Panc1 (cell line): ENCODE measurements at regions not wholly inside any gene's neighbourhood (a gene's known extent, or its start where the extent isn't known, plus 50 kb on each side); places are given as distances from the start of the nearest gene placed in this dataset.

Experiments
- POLR2AphosphoS5 ChIP-seq: IDR thresholded peaks from 2 replicates; pipeline ENCODE4 v1.6.1; 2012; ENCODE audit warnings: mild to moderate bottlenecking, low read depth, low read length, moderate library complexity
- SIN3A ChIP-seq: IDR thresholded peaks from 2 replicates; pipeline ENCODE4 v1.6.1; 2012; ENCODE audit warnings: low read depth, mild to moderate bottlenecking, low read length, moderate library complexity, borderline replicate concordance; ENCODE audit not compliant: insufficient read depth
- TCF7L2 ChIP-seq: IDR thresholded peaks from 2 replicates; pipeline ENCODE4 v1.6.1; 2011; ENCODE audit warnings: mild to moderate bottlenecking, low read depth, low read length, inconsistent platforms
- TF ChIP-seq, protein P1 (sequence below): fragments of 450-650 bp; IDR thresholded peaks from 2 replicates; pipeline ENCODE4 v1.5.1; 2017; ENCODE audit warnings: mild to moderate bottlenecking
- TF ChIP-seq, protein P2 (sequence below), 2 experiments: IDR thresholded peaks; 2 replicates each; pipeline ENCODE4 v1.6.1; 2011 to 2012; ENCODE audit warnings: low read depth in 2 of 2, control low read depth in 1 of 2, low read length in 1 of 2, mild to moderate bottlenecking in 1 of 2, moderate library complexity in 1 of 2; ENCODE audit not compliant: insufficient read depth in 1 of 2

DNA sequence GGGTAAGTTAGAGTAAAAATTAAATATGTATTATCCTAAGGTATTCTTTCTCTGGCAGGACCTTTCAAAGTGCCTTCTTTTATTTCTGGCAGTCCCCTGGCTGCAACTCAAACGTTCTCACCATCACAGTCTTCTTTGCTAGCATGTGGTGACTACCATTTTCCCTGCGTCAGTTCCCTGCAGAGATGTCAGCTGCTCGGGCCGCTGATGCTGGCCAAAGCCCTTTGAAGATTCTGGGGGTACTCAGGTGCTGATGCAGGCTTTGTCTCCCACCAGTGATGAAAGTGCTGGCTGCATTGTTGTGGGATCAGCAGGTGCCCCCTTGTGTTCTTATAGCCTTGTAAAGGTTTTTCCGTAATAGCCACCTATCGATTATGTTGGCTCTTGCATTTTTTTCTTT, 140.1 kb downstream of the BTBD3 start:
- TF ChIP-seq POLR2AphosphoS5 = no peak
- TF ChIP-seq, protein P1, sequence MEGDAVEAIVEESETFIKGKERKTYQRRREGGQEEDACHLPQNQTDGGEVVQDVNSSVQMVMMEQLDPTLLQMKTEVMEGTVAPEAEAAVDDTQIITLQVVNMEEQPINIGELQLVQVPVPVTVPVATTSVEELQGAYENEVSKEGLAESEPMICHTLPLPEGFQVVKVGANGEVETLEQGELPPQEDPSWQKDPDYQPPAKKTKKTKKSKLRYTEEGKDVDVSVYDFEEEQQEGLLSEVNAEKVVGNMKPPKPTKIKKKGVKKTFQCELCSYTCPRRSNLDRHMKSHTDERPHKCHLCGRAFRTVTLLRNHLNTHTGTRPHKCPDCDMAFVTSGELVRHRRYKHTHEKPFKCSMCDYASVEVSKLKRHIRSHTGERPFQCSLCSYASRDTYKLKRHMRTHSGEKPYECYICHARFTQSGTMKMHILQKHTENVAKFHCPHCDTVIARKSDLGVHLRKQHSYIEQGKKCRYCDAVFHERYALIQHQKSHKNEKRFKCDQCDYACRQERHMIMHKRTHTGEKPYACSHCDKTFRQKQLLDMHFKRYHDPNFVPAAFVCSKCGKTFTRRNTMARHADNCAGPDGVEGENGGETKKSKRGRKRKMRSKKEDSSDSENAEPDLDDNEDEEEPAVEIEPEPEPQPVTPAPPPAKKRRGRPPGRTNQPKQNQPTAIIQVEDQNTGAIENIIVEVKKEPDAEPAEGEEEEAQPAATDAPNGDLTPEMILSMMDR = no peak
- TF ChIP-seq TCF7L2 = no peak
- TF ChIP-seq, protein P2, sequence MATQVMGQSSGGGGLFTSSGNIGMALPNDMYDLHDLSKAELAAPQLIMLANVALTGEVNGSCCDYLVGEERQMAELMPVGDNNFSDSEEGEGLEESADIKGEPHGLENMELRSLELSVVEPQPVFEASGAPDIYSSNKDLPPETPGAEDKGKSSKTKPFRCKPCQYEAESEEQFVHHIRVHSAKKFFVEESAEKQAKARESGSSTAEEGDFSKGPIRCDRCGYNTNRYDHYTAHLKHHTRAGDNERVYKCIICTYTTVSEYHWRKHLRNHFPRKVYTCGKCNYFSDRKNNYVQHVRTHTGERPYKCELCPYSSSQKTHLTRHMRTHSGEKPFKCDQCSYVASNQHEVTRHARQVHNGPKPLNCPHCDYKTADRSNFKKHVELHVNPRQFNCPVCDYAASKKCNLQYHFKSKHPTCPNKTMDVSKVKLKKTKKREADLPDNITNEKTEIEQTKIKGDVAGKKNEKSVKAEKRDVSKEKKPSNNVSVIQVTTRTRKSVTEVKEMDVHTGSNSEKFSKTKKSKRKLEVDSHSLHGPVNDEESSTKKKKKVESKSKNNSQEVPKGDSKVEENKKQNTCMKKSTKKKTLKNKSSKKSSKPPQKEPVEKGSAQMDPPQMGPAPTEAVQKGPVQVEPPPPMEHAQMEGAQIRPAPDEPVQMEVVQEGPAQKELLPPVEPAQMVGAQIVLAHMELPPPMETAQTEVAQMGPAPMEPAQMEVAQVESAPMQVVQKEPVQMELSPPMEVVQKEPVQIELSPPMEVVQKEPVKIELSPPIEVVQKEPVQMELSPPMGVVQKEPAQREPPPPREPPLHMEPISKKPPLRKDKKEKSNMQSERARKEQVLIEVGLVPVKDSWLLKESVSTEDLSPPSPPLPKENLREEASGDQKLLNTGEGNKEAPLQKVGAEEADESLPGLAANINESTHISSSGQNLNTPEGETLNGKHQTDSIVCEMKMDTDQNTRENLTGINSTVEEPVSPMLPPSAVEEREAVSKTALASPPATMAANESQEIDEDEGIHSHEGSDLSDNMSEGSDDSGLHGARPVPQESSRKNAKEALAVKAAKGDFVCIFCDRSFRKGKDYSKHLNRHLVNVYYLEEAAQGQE (IDR thresholded peaks at IDR 0.05; ENCODE audit: insufficient read depth in 1 of 2, low read depth in 2 of 2, low read length in 1 of 2) = no peak
- no peak for TF ChIP-seq SIN3A
